OCI-LY3 (cell line): ENCODE measurements at regions not wholly inside any gene's neighbourhood (a gene's known extent, or its start where the extent isn't known, plus 50 kb on each side); places are given as distances from the start of the nearest gene placed in this dataset.
A peak's percentile ranks its signal among the peaks of the same experiment; 100 is the strongest.

Experiments used
- H2AFZ ChIP-seq: fragments of 200-600, 300-600 bp; shearing (Covaris generic); 2 replicates; pipeline ENCODE4 v1.6.0; 2014; ENCODE audit warnings: antibody characterized with exemption, low read depth, low read length
- H3K27ac ChIP-seq: fragments of 200-600, 300-600 bp; sonication (generic); 2 replicates; pipeline ENCODE4 v1.5.1; 2014; ENCODE audit warnings: mild to moderate bottlenecking, low read length, moderate library complexity, mixed read lengths
- H3K27me3 ChIP-seq: fragments of 200-600, 300-600 bp; sonication (generic); 2 replicates; pipeline ENCODE4 v1.6.1; 2014; ENCODE audit warnings: low read depth, low read length, mixed read lengths
- H3K36me3 ChIP-seq: fragments of 200-600, 300-600 bp; sonication (generic); replicated peaks from 2 replicates; pipeline ENCODE3; 2014; ENCODE audit warnings: low read depth, low read length, mixed read lengths
- H3K4me1 ChIP-seq: fragments of 300-600, 200-600 bp; sonication (generic); 2 replicates; pipeline ENCODE4 v1.6.1; 2014; ENCODE audit warnings: low read length, mixed read lengths
- H3K4me2 ChIP-seq: fragments of 200-600, 300-600 bp; sonication (generic); 2 replicates; pipeline ENCODE4 v1.6.1; 2014; ENCODE audit warnings: low read length, mixed read lengths
- H3K4me3 ChIP-seq: fragments of 300-600, 200-600 bp; sonication (generic); 2 replicates; pipeline ENCODE4 v1.5.1; 2014; ENCODE audit warnings: antibody characterized with exemption, mild to moderate bottlenecking, low read length, moderate library complexity
- H3K79me2 ChIP-seq: fragments of 300-600, 200-600 bp; shearing (Covaris generic); 2 replicates; pipeline ENCODE4 v1.6.1; 2014; ENCODE audit warnings: mild to moderate bottlenecking, low read length, mixed read lengths
- H3K9ac ChIP-seq: fragments of 300-600, 200-600 bp; shearing (Covaris generic); 2 replicates; pipeline ENCODE4 v1.6.0; 2014; ENCODE audit warnings: mild to moderate bottlenecking, low read length, moderate library complexity
- H3K9me3 ChIP-seq: fragments of 200-600, 300-600 bp; shearing (Covaris generic); 2 replicates; pipeline ENCODE4 v1.6.1; 2014; ENCODE audit warnings: low read length, mixed read lengths; ENCODE audit not compliant: insufficient read depth
- H4K20me1 ChIP-seq: fragments of 200-600, 300-600 bp; sonication (generic); 2 replicates; pipeline ENCODE4 v1.6.1; 2016; ENCODE audit warnings: low read length, mixed read lengths; ENCODE audit not compliant: insufficient read depth
- CTCF ChIP-seq: fragments of 200-600, 300-600 bp; sonication (generic); IDR thresholded peaks from 2 replicates; pipeline ENCODE4 v1.5.1; 2014; ENCODE audit warnings: antibody characterized with exemption, low read length, low read depth
- EZH2phosphoT487 ChIP-seq: fragments of 200-600 bp; shearing (Covaris generic); IDR thresholded peaks from 2 replicates; pipeline ENCODE4 v1.6.1; 2018; ENCODE audit warnings: antibody characterized with exemption, mixed run types, low read depth

GRCh38 chr10:111356571-111356970, 279.7 kb downstream of the ADRA2A start:
- TF ChIP-seq EZH2phosphoT487 (no peak), CTCF (no peak)
- Histone ChIP-seq H3K4me3 (no peak overlapping the region), H3K36me3 (no peaks in the 10 kb centered on the region), H3K4me1 (no peaks in the 10 kb centered on the region), H3K9ac (no peak overlapping the region), H3K27me3 (no peaks in the 10 kb centered on the region), H4K20me1 (no peaks in the 10 kb centered on the region), H2AFZ (no peak overlapping the region), H3K27ac (no peak overlapping the region), H3K79me2 (no peaks in the 10 kb centered on the region), H3K4me2 (no peak overlapping the region), H3K9me3 (no peaks in the 10 kb centered on the region)

GRCh38 chr10:111357859-111358258, 281.0 kb downstream of the ADRA2A start:
- Histone ChIP-seq H3K27me3 (no peaks in the 10 kb centered on the region), H3K79me2 (no peaks in the 10 kb centered on the region), H2AFZ (no peak overlapping the region), H3K4me3 (no peak overlapping the region), H3K27ac (no peak overlapping the region), H3K4me1 (no peaks in the 10 kb centered on the region), H3K9me3 (no peaks in the 10 kb centered on the region), H3K9ac (no peak overlapping the region), H3K4me2 (no peak overlapping the region), H3K36me3 (no peaks in the 10 kb centered on the region), H4K20me1 (no peaks in the 10 kb centered on the region)
- TF ChIP-seq EZH2phosphoT487 (no peak), CTCF (no peak)

GRCh38 chr10:111360260-111360925, 283.6 kb downstream of the ADRA2A start:
- H3K4me2 ChIP-seq: no peak overlapping the region
- H3K36me3 ChIP-seq: no peaks in the 10 kb centered on the region
- H3K27ac ChIP-seq: no peak overlapping the region
- no peaks in the 10 kb centered on the region for H3K4me1 ChIP-seq
- no peaks in the 10 kb centered on the region for H3K27me3 ChIP-seq
- no peak overlapping the region for H3K4me3 ChIP-seq
- H2AFZ ChIP-seq: no peak overlapping the region
- H3K9ac ChIP-seq: no peak overlapping the region
- no peaks in the 10 kb centered on the region for H4K20me1 ChIP-seq
- H3K79me2 ChIP-seq: no peaks in the 10 kb centered on the region
- H3K9me3 ChIP-seq: no peaks in the 10 kb centered on the region
- TF ChIP-seq EZH2phosphoT487 (no peak), CTCF (peak; percentile 41)

- Histone ChIP-seq H3K4me1 (no peaks in the 10 kb centered on the region), H3K9ac (no peak overlapping the region)
Measured at GRCh38 chr10:111367531-111367930, 290.7 kb downstream of the ADRA2A start.

More at GRCh38 chr10:111367531-111367930, 290.7 kb downstream of the ADRA2A start:
- TF ChIP-seq EZH2phosphoT487: no peak
- TF ChIP-seq CTCF: no peak
- H3K4me3 ChIP-seq: no peak overlapping the region
- no peaks in the 10 kb centered on the region for H3K27me3 ChIP-seq
- H4K20me1 ChIP-seq: no peaks in the 10 kb centered on the region
- H3K4me2 ChIP-seq: no peak overlapping the region
- H3K79me2 ChIP-seq: no peaks in the 10 kb centered on the region
- no peaks in the 10 kb centered on the region for H3K9me3 ChIP-seq
- H3K36me3 ChIP-seq: no peaks in the 10 kb centered on the region
- no peak overlapping the region for H2AFZ ChIP-seq
- no peak overlapping the region for H3K27ac ChIP-seq
